ENCODE measurements at regions not wholly inside any gene's neighbourhood (a gene's known extent, or its start where the extent isn't known, plus 50 kb on each side); places are given as distances from the start of the nearest gene placed in this dataset.

DNA sequence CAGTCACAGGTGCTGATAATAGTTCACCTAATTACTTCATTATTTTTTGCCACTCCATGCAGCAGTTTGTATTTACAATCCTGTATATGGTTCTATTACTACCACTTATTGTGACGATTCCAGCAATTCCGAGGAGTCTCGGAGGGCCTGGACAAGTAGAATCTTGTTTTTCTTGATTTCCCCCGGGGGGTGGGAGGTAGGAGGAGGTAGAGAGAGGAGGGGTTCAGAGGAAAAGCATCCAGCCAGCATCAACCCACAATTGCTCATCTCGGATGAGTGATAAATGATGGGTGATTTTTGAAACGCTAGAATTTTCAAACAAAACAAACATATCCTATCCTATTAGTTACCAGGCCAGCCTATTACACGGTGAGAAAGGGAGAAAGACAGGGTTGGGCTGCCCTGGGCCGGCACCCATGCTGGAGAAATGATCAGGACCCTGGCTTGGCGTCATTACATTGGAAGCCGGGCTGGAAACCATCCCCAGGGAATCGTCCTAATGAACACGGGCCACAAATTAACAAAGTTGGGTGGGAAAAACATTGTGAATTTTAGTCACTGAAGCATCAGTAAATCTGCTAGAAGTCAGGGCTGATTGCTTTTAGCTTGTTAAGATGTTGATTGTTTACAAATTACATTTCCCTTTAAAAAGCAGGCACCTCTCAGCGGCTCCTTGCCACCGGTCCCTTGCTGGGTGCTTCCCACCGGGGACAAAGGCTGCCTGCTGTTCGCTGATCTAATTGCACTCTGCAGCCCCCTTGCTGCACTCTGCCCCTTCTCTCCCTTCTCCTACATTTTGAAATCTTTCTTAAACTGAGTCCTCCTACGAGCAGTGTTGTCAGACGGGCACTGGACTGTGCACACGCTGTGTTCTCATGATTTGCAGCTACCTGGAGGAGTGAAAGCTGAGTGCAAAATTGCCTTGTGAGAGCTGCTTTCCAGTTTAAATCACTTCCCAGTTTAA, 95.5 kb downstream of the FAM204A start:
- TF ChIP-seq EP300 (IDR thresholded peaks at IDR 0.05; ENCODE audit: low read depth): no peak
- no peak for TF ChIP-seq POLR2A (IDR thresholded peaks at IDR 0.05)
- TF ChIP-seq, protein P1, sequence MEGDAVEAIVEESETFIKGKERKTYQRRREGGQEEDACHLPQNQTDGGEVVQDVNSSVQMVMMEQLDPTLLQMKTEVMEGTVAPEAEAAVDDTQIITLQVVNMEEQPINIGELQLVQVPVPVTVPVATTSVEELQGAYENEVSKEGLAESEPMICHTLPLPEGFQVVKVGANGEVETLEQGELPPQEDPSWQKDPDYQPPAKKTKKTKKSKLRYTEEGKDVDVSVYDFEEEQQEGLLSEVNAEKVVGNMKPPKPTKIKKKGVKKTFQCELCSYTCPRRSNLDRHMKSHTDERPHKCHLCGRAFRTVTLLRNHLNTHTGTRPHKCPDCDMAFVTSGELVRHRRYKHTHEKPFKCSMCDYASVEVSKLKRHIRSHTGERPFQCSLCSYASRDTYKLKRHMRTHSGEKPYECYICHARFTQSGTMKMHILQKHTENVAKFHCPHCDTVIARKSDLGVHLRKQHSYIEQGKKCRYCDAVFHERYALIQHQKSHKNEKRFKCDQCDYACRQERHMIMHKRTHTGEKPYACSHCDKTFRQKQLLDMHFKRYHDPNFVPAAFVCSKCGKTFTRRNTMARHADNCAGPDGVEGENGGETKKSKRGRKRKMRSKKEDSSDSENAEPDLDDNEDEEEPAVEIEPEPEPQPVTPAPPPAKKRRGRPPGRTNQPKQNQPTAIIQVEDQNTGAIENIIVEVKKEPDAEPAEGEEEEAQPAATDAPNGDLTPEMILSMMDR (IDR thresholded peaks at IDR 0.05): no peak
- TF ChIP-seq POLR2AphosphoS5 (IDR thresholded peaks at IDR 0.05): no peak

Measured in transverse colon (tissue), 4 donors.